ENCODE measurements at regions not wholly inside any gene's neighbourhood (a gene's known extent, or its start where the extent isn't known, plus 50 kb on each side); places are given as distances from the start of the nearest gene placed in this dataset.

DNA sequence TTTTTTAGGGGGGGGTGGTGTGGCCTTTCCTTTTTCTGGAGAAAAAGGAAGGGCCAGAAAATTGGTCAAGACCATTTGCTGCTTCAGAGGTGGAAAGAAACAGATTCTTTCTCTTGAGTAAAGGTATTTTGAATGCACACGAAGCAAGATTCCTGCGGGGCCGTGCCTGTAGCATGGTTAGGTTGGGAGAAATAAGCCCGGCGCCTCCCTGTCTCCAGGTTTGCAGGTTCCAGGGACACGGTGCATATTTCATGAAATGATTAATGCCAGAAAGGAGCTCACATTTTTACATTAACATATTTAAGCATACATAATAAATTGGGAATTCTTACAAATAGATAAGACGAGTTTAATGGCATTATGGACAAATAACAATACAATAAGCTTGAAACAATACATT lies 409.5 kb upstream of the IRX1 start:
- TF ChIP-seq POLR2A (IDR thresholded peaks at IDR 0.05), result no peak
- TF ChIP-seq, protein P1, sequence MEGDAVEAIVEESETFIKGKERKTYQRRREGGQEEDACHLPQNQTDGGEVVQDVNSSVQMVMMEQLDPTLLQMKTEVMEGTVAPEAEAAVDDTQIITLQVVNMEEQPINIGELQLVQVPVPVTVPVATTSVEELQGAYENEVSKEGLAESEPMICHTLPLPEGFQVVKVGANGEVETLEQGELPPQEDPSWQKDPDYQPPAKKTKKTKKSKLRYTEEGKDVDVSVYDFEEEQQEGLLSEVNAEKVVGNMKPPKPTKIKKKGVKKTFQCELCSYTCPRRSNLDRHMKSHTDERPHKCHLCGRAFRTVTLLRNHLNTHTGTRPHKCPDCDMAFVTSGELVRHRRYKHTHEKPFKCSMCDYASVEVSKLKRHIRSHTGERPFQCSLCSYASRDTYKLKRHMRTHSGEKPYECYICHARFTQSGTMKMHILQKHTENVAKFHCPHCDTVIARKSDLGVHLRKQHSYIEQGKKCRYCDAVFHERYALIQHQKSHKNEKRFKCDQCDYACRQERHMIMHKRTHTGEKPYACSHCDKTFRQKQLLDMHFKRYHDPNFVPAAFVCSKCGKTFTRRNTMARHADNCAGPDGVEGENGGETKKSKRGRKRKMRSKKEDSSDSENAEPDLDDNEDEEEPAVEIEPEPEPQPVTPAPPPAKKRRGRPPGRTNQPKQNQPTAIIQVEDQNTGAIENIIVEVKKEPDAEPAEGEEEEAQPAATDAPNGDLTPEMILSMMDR (IDR thresholded peaks at IDR 0.05), result no peak
- TF ChIP-seq EP300 (IDR thresholded peaks at IDR 0.05), result no peak
